GM18508 (cell line): ENCODE measurements at regions not wholly inside any gene's neighbourhood (a gene's known extent, or its start where the extent isn't known, plus 50 kb on each side); places are given as distances from the start of the nearest gene placed in this dataset.

ENCODE experiments used
- ATAC-seq: cut with Tn5 transposase; IDR thresholded peaks from one replicate; pipeline ENCODE4 v1.9.1; 2021; ENCODE audit warnings: moderate number of reproducible peaks; ENCODE audit not compliant: insufficient read depth, unreplicated experiment

DNA sequence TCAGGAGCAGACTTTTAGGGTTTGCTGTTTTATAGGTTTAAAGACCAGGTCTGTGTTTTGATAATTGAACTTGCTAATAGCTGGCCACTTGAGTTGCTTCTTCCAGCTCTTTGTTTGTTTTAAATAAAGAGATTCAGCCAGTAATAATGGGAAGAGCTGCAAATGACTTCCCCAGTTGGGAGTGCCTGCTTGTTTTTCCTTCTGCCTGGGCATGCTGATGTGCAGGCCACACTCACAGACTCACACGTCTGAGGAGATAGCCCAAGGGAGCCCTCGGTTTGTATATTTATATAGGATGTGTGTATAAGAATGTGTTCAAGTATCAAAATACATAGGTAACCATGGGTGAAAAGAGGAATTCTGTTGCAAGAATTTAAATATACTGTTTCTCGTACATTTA lies 78.2 kb upstream of the BOC start:
- ATAC-seq: no peak

DNA sequence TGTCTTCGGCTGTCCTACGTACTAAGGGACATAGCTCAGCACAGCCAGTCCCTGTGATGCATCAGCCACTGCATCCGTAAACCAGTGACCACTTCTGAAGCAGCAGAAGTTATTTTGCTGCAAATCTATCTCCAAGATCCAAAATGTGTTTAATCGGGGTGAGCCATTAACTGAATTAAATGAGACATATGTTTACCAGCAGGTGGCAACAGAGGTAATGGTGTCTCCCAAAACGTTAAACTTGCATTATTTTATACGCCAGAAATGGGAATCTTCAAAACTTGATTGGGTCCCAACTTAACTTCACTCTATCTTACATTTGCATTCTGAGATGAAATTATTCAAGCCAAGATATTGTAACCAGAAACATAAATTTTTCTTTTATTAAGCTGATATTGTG lies 75.3 kb upstream of the BOC start:
- no peak for ATAC-seq

GRCh38 chr3:113136544-113136943 lies 74.8 kb upstream of the BOC start:
- no peak for ATAC-seq

- no peak for ATAC-seq
Measured at GRCh38 chr3:113138839-113139743, 72.3 kb upstream of the BOC start.

GRCh38 chr3:113140876-113141275 lies 70.5 kb upstream of the BOC start:
- no peak for ATAC-seq

DNA sequence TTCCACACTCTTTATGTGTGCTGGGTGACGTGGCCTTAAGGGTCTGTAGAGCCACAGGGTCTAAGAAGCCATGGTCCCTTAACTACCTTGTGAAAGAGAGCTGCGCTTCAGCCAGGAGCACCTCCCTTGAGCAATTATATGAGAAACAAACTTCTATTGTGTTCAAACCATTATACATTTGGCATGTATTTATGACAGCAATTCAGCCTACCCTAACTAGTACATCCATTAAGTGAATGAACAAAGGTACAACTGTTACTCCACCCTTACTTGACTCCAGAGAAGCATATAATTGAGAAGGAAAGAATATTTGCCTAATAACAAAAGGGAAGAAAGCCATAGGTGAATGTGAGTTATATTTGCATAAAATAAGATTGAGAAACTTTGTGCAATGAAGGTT lies 69.8 kb upstream of the BOC start:
- ATAC-seq: no peak

DNA sequence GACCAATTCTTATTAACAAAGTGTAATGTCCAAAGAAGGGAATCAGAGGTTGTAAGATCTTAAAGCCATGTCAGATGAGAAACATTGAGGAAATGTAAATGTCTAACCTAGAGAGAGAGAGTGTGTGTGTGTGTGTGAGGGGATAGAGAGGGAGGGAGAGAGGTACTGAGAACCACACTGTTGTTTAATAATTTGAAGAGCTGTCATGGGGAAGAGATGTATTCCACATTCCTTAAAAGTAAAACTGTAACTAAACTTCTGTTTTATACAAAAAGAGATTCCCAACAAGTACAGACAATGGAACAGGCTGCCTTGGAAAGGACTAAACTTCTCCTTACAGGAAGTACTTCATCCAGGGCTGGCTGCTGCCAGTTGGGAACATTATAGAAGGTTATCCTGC lies 68.9 kb upstream of the BOC start:
- no peak for ATAC-seq

DNA sequence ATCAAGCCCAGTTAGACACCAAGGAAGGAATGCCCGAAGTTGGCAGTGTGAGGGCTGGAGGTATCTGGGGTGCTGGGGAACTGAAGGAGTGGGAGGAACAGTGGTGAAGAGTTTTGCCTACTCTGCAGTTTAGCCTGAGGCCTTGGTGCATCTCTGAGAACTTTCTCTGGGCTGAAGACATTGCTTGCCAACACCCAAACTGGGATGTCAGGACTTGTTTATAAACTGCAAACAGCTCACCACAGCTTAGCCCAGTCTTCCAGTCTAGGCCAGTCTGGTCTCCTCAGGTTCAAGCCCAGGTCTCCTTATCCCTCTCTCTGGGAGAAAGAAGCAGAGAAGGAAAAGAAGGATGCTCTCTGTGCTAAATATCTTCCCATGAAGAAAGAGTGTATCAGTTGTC lies 68.0 kb upstream of the BOC start:
- ATAC-seq: no peak

DNA sequence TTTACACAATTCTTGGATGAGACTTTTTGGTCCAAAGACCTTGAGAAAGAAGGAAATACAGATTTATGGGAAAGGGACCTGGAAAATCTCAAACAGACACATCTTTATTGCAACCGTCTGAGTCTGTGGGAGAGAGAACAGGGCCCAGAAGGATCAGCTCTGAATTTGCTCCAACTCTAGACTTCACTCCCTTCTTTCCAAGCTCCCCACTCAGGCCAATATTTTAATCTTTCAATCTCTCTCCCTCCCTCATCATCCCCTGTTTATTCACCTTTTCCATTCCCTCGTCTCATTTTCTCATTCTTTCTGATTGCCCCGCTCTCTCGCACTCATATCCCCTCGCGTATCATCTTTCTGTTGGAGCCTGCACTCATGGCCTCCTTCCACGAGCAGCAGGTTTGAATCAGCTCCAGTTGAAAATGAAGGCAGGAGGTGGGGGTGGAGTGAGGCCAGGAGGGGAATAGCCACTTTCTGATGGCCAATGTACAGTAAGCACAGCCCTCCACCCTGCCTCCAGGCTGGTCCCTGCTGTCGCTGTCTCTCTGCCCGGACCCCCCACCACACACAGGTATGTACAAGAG lies 63.6 kb upstream of the BOC start:
- ATAC-seq: no peak

- no peak for ATAC-seq
Measured at GRCh38 chr3:113148284-113148683, 63.1 kb upstream of the BOC start.

GRCh38 chr3:113150250-113150649 lies 61.1 kb upstream of the BOC start:
- no peak for ATAC-seq

DNA sequence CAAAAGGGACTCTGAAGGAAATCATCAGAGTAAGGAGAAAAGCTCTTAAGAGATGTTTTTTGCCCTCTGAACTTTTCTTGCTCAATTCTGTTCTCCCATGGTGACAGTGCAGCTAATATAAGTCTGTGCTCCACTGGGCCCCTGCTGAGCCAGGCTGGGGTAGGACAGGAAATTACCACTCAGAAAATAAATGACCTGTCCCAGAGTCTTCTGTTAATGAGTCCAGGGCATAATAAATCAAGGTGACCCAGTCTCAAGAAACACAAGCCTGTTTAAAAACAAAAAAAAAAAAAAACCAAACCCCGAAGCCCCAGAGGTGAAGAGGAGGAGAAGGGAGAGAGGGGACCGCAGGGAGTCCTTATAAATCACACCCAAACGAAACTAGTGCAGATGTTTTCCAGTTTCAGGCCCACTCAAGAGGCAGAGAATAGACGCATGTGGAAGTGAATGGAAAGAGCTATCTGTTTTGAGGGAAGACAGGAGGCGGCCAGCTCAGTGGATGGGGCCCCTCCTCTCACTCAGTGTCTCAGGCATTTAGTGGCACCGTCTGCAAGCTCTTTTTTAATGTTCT lies 59.8 kb upstream of the BOC start:
- ATAC-seq: no peak

GRCh38 chr3:113152849-113153248 lies 58.5 kb upstream of the BOC start:
- ATAC-seq: no peak

DNA sequence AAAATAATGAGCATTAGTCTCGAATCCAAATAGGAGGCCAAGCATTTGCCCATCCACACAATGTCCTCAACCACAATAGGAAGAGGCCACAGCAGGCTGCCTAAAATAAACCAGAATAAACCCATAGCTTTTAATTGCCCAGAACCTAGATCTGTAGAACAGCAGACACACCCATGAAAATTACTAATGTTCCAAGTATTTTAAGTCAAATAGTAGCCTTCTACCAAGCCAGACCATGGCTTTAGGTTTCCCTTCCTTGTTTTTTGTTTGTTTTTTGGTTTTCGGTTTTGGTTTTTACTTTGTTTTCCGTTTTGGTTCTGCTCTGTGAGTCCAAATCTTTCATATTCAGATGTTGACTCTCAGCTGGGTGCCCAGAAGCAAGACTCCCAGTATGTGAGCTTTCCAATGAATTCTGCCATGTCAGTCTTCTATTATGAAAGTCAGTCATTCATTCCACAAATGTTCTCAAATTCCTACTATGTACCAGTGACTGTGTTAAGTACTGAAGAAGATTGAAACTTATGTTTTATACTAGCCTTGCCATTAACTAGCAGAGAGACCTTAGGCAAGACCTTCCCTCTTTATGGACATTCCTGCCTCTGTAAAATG lies 57.8 kb upstream of the BOC start:
- no peak for ATAC-seq

GRCh38 chr3:113156816-113157333 lies 54.5 kb upstream of the BOC start:
- ATAC-seq: no peak

DNA sequence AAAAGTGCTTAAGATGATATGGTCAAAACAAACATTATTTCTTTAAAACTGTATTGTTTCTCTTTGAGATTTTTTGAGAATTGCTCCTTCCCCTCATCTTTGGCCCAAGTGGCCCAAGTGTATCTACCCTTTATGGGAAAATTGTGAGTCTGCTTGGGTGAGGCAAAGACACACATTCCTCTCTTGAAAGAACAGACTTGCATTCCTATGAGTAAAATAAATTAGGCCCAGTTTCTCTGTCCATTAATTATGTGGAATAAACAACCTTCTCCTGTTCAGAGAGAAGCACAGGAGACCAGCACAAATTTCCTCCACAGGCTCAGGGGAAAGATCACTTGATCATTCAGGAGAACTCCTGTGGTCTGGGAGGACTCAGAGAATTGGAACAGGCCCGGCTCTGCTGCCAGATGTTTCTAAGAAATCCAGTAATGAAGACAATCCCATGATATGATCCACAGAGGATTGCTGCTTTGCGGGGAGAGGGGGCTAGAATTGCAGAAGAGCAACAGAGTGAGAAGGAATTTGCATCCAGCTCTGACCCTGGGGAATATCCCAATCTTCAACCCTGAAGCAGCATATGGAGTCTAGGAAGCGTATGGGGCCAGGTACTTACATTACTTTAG lies 53.8 kb upstream of the BOC start:
- no peak for ATAC-seq

DNA sequence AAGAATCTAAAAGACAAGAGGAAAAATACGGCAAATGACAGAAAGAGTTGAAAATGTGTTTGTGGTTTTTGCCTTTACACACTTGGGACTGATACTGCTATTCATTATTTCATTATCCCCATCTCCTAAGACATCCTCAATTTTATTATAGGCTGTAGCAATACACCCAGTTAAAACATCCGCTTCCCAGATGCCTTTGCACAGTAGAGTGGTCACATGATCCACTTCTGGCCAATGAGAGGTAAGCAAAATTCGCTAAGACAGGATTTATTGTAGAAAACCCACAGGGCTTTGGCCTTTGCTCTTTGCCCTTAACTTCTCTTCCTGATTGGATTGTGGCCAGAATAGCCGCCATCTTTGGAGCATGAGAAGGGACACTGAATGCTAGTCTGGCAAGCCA lies 53.2 kb upstream of the BOC start:
- no peak for ATAC-seq
